NCI-H526 treated with DMSO at 0.1 percent for 48 hours (cell line): ENCODE measurements at regions not wholly inside any gene's neighbourhood (a gene's known extent, or its start where the extent isn't known, plus 50 kb on each side); places are given as distances from the start of the nearest gene placed in this dataset.

Source experiments
- DNase-seq: peaks from one replicate; lab custom pipeline; 2025; lab: John Stamatoyannopoulos, UW

GRCh38 chr6:81238390-81238789, 514.1 kb downstream of the TENT5A start:
- no peak for DNase-seq

- no peak for DNase-seq
Observed at GRCh38 chr6:81237226-81237625, 515.3 kb downstream of the TENT5A start.

GRCh38 chr6:81235512-81235911, 517.0 kb downstream of the TENT5A start:
- no peak for DNase-seq

- no peak for DNase-seq
Observed at GRCh38 chr6:81233990-81234389, 518.5 kb downstream of the TENT5A start.

- no peak for DNase-seq
Observed at GRCh38 chr6:81228912-81229555, 523.4 kb downstream of the TENT5A start.

- no peak for DNase-seq
Observed at GRCh38 chr6:81226957-81227356, 525.5 kb downstream of the TENT5A start.

GRCh38 chr6:81216668-81217067, 535.8 kb downstream of the TENT5A start:
- no peak for DNase-seq

- no peak for DNase-seq
Observed at GRCh38 chr6:81215092-81215432, 537.4 kb downstream of the TENT5A start.

GRCh38 chr6:81214414-81215091, 537.9 kb downstream of the TENT5A start:
- no peak for DNase-seq

GRCh38 chr6:81204731-81205130, 547.8 kb downstream of the TENT5A start:
- DNase-seq, result no peak

GRCh38 chr6:81194374-81194773, 558.1 kb downstream of the TENT5A start:
- no peak for DNase-seq

GRCh38 chr6:81172056-81172740, 580.3 kb downstream of the TENT5A start:
- no peak for DNase-seq

GRCh38 chr6:81169166-81169565, 583.3 kb downstream of the TENT5A start:
- no peak for DNase-seq

- DNase-seq, result no peak
Observed at GRCh38 chr6:81166770-81167169, 585.7 kb downstream of the TENT5A start.

- no peak for DNase-seq
Observed at GRCh38 chr6:81158956-81159355, 593.5 kb downstream of the TENT5A start.

GRCh38 chr6:81148751-81149150, 603.7 kb downstream of the TENT5A start:
- no peak for DNase-seq

GRCh38 chr6:81145506-81145905, 607.0 kb downstream of the TENT5A start:
- no peak for DNase-seq

GRCh38 chr6:81144346-81144745, 608.1 kb downstream of the TENT5A start:
- DNase-seq, result no peak

GRCh38 chr6:81138236-81138635, 614.2 kb downstream of the TENT5A start:
- no peak for DNase-seq

- DNase-seq, result no peak
Observed at GRCh38 chr6:81130969-81131368, 621.5 kb downstream of the TENT5A start.

- DNase-seq, result no peak
Observed at GRCh38 chr6:81130061-81130460, 622.4 kb downstream of the TENT5A start.

- DNase-seq, result no peak
Observed at GRCh38 chr6:81128671-81129070, 623.8 kb downstream of the TENT5A start.

GRCh38 chr6:81126150-81126549, 626.3 kb downstream of the TENT5A start:
- DNase-seq, result no peak
